ENCODE measurements at regions not wholly inside any gene's neighbourhood (a gene's known extent, or its start where the extent isn't known, plus 50 kb on each side); places are given as distances from the start of the nearest gene placed in this dataset.

- Mint-ChIP-seq H3K27me3 (ENCODE audit: low read depth) (no peaks in the 10 kb centered on the region; the same call in 1 of the 2 replicates), H3K36me3 (peaks cover 68% of the 10 kb centered on the region), H3K9me3 (peaks cover 92% of the 10 kb centered on the region), H3K4me3 (no peak overlapping the region), H3K27ac (no peak overlapping the region), H3K4me1 (no peaks in the 10 kb centered on the region)
- ChIA-PET CTCF (no interaction called here), POLR2A (no interaction called here)
- no peak for DNase-seq (ENCODE audit: low spot score)
- no peak for TF ChIP-seq ZNF396 (CRISPR knock-in tag; IDR thresholded peaks at IDR 0.05; ENCODE audit: borderline replicate concordance)
- TF ChIP-seq, protein P1, sequence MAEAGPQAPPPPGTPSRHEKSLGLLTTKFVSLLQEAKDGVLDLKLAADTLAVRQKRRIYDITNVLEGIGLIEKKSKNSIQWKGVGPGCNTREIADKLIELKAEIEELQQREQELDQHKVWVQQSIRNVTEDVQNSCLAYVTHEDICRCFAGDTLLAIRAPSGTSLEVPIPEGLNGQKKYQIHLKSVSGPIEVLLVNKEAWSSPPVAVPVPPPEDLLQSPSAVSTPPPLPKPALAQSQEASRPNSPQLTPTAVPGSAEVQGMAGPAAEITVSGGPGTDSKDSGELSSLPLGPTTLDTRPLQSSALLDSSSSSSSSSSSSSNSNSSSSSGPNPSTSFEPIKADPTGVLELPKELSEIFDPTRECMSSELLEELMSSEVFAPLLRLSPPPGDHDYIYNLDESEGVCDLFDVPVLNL (CRISPR knock-in tag; IDR thresholded peaks at IDR 0.05; ENCODE audit: borderline replicate concordance, low read depth) = no peak
- no peak for TF ChIP-seq PREB (CRISPR knock-in tag; IDR thresholded peaks at IDR 0.05; ENCODE audit: borderline replicate concordance)
- no peak for TF ChIP-seq SMAD4 (CRISPR knock-in tag; IDR thresholded peaks at IDR 0.05)
- no peak for ATAC-seq
Measured at GRCh38 chr2:6626401-6627012, 239.2 kb downstream of the CMPK2 start.

GRCh38 chr2:6627316-6627715 is 238.4 kb downstream of the CMPK2 start:
- CTCF ChIA-PET = no interaction called here
- H3K36me3 Mint-ChIP-seq = peaks cover 72% of the 10 kb centered on the region

GRCh38 chr2:6630209-6630608 is 235.5 kb downstream of the CMPK2 start:
- peaks cover 96% of the 10 kb centered on the region for H3K9me3 Mint-ChIP-seq
- ChIA-PET CTCF (no interaction called here), POLR2A (no interaction called here)
- no peak for ATAC-seq
- H3K27ac Mint-ChIP-seq = no peak overlapping the region
- H3K4me1 Mint-ChIP-seq = no peaks in the 10 kb centered on the region
- H3K4me3 Mint-ChIP-seq = no peak overlapping the region
- H3K27me3 Mint-ChIP-seq (ENCODE audit: low read depth) = no peaks in the 10 kb centered on the region; the same call in 1 of the 2 replicates
- TF ChIP-seq, protein P2, sequence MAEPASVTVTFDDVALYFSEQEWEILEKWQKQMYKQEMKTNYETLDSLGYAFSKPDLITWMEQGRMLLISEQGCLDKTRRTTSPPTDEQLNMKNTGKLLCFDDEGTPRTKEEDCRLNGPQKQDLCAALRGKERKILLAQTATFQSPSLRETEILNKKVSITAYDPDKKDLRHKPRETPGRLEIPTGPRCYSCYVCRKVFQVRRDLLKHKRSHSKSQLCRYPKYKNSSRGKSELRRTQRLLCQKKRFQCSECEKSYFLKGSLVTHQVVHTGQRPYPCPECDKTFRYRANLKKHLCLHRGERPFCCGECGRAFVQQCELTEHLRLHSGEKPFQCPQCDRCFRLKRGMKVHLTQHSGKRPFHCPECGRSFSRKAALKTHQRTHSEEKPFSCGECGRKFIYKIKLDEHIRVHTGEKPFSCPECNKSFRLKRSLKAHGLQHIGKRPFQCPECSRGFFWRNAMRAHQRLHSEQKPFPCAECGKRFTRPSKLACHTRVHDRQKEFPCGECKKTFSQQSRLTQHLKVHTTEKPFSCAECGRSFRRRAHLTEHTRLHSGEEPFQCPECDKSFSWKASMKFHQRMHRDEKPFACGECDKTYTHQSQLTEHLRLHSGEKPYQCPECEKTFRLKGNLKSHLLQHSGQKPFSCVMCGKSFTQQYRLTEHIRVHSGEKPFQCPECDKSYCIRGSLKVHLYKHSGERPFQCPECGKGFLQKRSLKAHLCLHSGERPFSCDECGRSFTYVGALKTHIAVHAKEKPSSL (CRISPR knock-in tag; conservative IDR thresholded peaks at IDR 0.05) = no peak
- TF ChIP-seq SOX15 (CRISPR knock-in tag; IDR thresholded peaks at IDR 0.05) (no peak), OVOL2 (CRISPR knock-in tag; IDR thresholded peaks at IDR 0.05; ENCODE audit: borderline replicate concordance) (no peak), ZNF263 (CRISPR knock-in tag; IDR thresholded peaks at IDR 0.05; ENCODE audit: low read depth) (no peak), ZNF232 (CRISPR knock-in tag; IDR thresholded peaks at IDR 0.05) (no peak), RELA (CRISPR knock-in tag; IDR thresholded peaks at IDR 0.05; ENCODE audit: borderline replicate concordance) (no peak), ZNF423 (CRISPR knock-in tag; IDR thresholded peaks at IDR 0.05) (no peak), FOXP1 (CRISPR knock-in tag; IDR thresholded peaks at IDR 0.05; ENCODE audit: borderline replicate concordance) (no peak), GTF2I (CRISPR knock-in tag; conservative IDR thresholded peaks at IDR 0.05) (no peak), HMGXB4 (CRISPR knock-in tag; IDR thresholded peaks at IDR 0.05) (no peak), ZNF671 (CRISPR knock-in tag; IDR thresholded peaks at IDR 0.05) (no peak), EMX1 (CRISPR knock-in tag; IDR thresholded peaks at IDR 0.05) (no peak), ZNF416 (CRISPR knock-in tag; IDR thresholded peaks at IDR 0.05) (no peak), CREM (CRISPR knock-in tag; IDR thresholded peaks at IDR 0.05) (no peak)
- TF ChIP-seq, protein P3, sequence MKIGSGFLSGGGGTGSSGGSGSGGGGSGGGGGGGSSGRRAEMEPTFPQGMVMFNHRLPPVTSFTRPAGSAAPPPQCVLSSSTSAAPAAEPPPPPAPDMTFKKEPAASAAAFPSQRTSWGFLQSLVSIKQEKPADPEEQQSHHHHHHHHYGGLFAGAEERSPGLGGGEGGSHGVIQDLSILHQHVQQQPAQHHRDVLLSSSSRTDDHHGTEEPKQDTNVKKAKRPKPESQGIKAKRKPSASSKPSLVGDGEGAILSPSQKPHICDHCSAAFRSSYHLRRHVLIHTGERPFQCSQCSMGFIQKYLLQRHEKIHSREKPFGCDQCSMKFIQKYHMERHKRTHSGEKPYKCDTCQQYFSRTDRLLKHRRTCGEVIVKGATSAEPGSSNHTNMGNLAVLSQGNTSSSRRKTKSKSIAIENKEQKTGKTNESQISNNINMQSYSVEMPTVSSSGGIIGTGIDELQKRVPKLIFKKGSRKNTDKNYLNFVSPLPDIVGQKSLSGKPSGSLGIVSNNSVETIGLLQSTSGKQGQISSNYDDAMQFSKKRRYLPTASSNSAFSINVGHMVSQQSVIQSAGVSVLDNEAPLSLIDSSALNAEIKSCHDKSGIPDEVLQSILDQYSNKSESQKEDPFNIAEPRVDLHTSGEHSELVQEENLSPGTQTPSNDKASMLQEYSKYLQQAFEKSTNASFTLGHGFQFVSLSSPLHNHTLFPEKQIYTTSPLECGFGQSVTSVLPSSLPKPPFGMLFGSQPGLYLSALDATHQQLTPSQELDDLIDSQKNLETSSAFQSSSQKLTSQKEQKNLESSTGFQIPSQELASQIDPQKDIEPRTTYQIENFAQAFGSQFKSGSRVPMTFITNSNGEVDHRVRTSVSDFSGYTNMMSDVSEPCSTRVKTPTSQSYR (CRISPR knock-in tag; IDR thresholded peaks at IDR 0.05) = no peak
- TF ChIP-seq, protein P4, sequence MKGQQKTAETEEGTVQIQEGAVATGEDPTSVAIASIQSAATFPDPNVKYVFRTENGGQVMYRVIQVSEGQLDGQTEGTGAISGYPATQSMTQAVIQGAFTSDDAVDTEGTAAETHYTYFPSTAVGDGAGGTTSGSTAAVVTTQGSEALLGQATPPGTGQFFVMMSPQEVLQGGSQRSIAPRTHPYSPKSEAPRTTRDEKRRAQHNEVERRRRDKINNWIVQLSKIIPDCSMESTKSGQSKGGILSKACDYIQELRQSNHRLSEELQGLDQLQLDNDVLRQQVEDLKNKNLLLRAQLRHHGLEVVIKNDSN (CRISPR knock-in tag; IDR thresholded peaks at IDR 0.05) = no peak
- TF ChIP-seq, protein P5, sequence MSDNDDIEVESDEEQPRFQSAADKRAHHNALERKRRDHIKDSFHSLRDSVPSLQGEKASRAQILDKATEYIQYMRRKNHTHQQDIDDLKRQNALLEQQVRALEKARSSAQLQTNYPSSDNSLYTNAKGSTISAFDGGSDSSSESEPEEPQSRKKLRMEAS (CRISPR knock-in tag; IDR thresholded peaks at IDR 0.05) = no peak
- H3K36me3 Mint-ChIP-seq = peaks cover 74% of the 10 kb centered on the region
- DNase-seq (ENCODE audit: low spot score) = no peak

More at GRCh38 chr2:6627316-6627715, 238.4 kb downstream of the CMPK2 start:
- no peaks in the 10 kb centered on the region for H3K4me1 Mint-ChIP-seq
- ATAC-seq (no peak), DNase-seq (ENCODE audit: low spot score) (no peak)
- H3K9me3 Mint-ChIP-seq = peaks cover 94% of the 10 kb centered on the region
- no peak overlapping the region for H3K27ac Mint-ChIP-seq
- H3K27me3 Mint-ChIP-seq (ENCODE audit: low read depth) = no peaks in the 10 kb centered on the region; the same call in 1 of the 2 replicates
- H3K4me3 Mint-ChIP-seq = no peak overlapping the region
- POLR2A ChIA-PET = no interaction called here
- TF ChIP-seq NR1H2 (CRISPR knock-in tag; IDR thresholded peaks at IDR 0.05) = no peak

Measured in WTC11 (cell line).